ENCODE measurements at regions not wholly inside any gene's neighbourhood (a gene's known extent, or its start where the extent isn't known, plus 50 kb on each side); places are given as distances from the start of the nearest gene placed in this dataset.

- ChIA-PET POLR2A (no interaction called here), CTCF (no interaction called here)
- no peak for DNase-seq (ENCODE audit: low read depth, low spot score)
- H3K4me3 ChIP-seq (ENCODE audit: low read depth, low read length): no peak overlapping the region
- TF ChIP-seq, protein P1, sequence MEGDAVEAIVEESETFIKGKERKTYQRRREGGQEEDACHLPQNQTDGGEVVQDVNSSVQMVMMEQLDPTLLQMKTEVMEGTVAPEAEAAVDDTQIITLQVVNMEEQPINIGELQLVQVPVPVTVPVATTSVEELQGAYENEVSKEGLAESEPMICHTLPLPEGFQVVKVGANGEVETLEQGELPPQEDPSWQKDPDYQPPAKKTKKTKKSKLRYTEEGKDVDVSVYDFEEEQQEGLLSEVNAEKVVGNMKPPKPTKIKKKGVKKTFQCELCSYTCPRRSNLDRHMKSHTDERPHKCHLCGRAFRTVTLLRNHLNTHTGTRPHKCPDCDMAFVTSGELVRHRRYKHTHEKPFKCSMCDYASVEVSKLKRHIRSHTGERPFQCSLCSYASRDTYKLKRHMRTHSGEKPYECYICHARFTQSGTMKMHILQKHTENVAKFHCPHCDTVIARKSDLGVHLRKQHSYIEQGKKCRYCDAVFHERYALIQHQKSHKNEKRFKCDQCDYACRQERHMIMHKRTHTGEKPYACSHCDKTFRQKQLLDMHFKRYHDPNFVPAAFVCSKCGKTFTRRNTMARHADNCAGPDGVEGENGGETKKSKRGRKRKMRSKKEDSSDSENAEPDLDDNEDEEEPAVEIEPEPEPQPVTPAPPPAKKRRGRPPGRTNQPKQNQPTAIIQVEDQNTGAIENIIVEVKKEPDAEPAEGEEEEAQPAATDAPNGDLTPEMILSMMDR (IDR thresholded peaks at IDR 0.05; ENCODE audit: insufficient read depth, low read length, missing control alignments): no peak
Observed at GRCh38 chr7:47671358-47671757, 89.4 kb upstream of the TNS3 start.

- H3K4me3 ChIP-seq (ENCODE audit: low read depth, low read length): no peak overlapping the region
Observed at GRCh38 chr7:47670729-47671128, 88.8 kb upstream of the TNS3 start.

GRCh38 chr7:47669901-47670384 is 88.0 kb upstream of the TNS3 start:
- TF ChIP-seq, protein P1 (IDR thresholded peaks at IDR 0.05; ENCODE audit: insufficient read depth, low read length, missing control alignments): no peak
- no peak for DNase-seq (ENCODE audit: low read depth, low spot score)
- POLR2A ChIA-PET: no interaction called here
- CTCF ChIA-PET: no interaction called here
- no peak overlapping the region for H3K4me3 ChIP-seq (ENCODE audit: low read depth, low read length)

More at GRCh38 chr7:47670729-47671128, 88.8 kb upstream of the TNS3 start:
- ChIA-PET POLR2A (no interaction called here), CTCF (no interaction called here)
- TF ChIP-seq, protein P1 (IDR thresholded peaks at IDR 0.05; ENCODE audit: insufficient read depth, low read length, missing control alignments): no peak
- no peak for DNase-seq (ENCODE audit: low read depth, low spot score)

GRCh38 chr7:47669178-47669891 is 87.4 kb upstream of the TNS3 start:
- POLR2A ChIA-PET: no interaction called here
- CTCF ChIA-PET: no interaction called here
- TF ChIP-seq, protein P1 (IDR thresholded peaks at IDR 0.05; ENCODE audit: insufficient read depth, low read length, missing control alignments): peak; percentile 6
- no peak overlapping the region for H3K4me3 ChIP-seq (ENCODE audit: low read depth, low read length)
- DNase-seq (ENCODE audit: low read depth, low spot score): no peak

GRCh38 chr7:47666164-47666862 is 84.4 kb upstream of the TNS3 start:
- POLR2A ChIA-PET: no interaction called here
- TF ChIP-seq, protein P1 (IDR thresholded peaks at IDR 0.05; ENCODE audit: insufficient read depth, low read length, missing control alignments): no peak
- CTCF ChIA-PET: interaction anchor here (1.0 to 1.2 kb wide), 2 partner anchors 12 to 232 kb away, joined by 4 read pairs; no protein-coding TSS in a partner anchor
- H3K4me3 ChIP-seq (ENCODE audit: low read depth, low read length): no peak overlapping the region
- DNase-seq (ENCODE audit: low read depth, low spot score): no peak

DNA sequence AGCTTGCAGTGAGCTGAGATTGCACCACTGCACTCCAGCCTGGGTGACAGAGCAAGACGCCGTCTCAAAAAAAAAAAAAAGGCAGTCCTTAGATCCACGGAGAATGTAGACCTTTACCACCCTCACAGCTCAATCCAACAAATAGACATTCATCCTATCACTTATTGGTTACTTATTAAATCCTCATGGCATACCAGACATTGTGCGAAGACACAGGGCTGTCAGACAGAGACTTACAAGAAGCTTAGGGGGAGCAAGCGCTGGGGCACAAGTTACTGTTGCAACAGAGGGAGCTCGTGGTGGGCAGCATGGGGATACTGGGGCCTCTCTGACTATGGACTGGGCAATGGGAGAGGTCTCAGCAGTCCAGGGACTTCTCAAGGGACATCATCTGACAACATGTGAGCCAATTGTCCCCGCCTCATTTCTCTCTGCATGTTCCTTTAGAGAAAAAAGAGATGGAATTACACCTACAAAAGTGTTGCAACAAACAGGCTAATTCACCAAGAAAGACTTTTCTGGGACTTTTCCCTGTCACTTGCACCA is 82.8 kb upstream of the TNS3 start:
- ChIA-PET CTCF (interaction anchor here (0.9 to 1.3 kb wide), 2 partner anchors 11 to 155 kb away, joined by 4 read pairs; no protein-coding TSS in a partner anchor), POLR2A (no interaction called here)
- TF ChIP-seq, protein P1 (IDR thresholded peaks at IDR 0.05; ENCODE audit: insufficient read depth, low read length, missing control alignments): no peak
- no peak for DNase-seq (ENCODE audit: low read depth, low spot score)
- no peak overlapping the region for H3K4me3 ChIP-seq (ENCODE audit: low read depth, low read length)
